GM12878 (cell line): ENCODE measurements at regions not wholly inside any gene's neighbourhood (a gene's known extent, or its start where the extent isn't known, plus 50 kb on each side); places are given as distances from the start of the nearest gene placed in this dataset.
"Not testable (repeated sequence)": the region's sequence is repeated elsewhere in the genome, so short reads cannot be mapped to it uniquely, and the experiment has no call there.

ENCODE experiments used
- BACH1 ChIP-seq: fragments of 450-650 bp; IDR thresholded peaks from 2 replicates; pipeline ENCODE4 v1.6.1; 2017; ENCODE audit warnings: mild to moderate bottlenecking, borderline replicate concordance
- TF ChIP-seq, protein P1 (sequence below): fragments of 450-650 bp; formaldehyde crosslinking; IDR thresholded peaks from 2 replicates; pipeline ENCODE4 v1.5.0; 2022; ENCODE audit warnings: mild to moderate bottlenecking, missing genetic modification characterization

DNA sequence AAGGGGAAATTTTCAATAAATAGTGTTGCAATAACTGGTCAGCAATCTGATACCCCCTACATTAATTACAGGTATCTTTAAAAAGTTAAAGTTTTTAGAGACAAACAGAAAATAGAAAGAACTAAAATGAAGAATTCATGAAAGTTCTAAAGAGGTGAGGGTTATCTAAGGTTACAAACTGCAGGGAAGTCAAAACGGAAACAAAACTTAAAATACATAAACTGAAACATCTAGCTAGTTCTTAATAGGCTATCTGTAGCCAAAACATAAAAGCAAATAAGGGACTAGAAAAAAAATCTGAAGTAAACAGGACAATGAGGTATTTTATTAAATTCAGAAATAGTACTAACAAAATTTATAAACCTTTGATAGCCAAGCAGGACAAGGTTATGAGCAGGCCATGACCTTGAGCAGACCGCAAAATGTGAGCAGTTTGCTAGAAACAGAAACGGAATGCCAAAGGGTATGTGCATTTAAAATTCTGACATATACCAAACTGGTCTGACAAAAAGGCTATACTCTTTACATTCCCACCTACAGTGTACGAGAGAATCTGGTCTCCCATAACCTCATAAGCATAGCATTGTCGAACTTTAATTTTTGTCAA is 56.9 kb upstream of the SRRM3 start:
- TF ChIP-seq BACH1, result not testable (repeated sequence)
- TF ChIP-seq, protein P1, sequence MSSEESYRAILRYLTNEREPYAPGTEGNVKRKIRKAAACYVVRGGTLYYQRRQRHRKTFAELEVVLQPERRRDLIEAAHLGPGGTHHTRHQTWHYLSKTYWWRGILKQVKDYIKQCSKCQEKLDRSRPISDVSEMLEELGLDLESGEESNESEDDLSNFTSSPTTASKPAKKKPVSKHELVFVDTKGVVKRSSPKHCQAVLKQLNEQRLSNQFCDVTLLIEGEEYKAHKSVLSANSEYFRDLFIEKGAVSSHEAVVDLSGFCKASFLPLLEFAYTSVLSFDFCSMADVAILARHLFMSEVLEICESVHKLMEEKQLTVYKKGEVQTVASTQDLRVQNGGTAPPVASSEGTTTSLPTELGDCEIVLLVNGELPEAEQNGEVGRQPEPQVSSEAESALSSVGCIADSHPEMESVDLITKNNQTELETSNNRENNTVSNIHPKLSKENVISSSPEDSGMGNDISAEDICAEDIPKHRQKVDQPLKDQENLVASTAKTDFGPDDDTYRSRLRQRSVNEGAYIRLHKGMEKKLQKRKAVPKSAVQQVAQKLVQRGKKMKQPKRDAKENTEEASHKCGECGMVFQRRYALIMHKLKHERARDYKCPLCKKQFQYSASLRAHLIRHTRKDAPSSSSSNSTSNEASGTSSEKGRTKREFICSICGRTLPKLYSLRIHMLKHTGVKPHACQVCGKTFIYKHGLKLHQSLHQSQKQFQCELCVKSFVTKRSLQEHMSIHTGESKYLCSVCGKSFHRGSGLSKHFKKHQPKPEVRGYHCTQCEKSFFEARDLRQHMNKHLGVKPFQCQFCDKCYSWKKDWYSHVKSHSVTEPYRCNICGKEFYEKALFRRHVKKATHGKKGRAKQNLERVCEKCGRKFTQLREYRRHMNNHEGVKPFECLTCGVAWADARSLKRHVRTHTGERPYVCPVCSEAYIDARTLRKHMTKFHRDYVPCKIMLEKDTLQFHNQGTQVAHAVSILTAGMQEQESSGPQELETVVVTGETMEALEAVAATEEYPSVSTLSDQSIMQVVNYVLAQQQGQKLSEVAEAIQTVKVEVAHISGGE (CRISPR knock-in tag), result not testable (repeated sequence)
